GM18502 (cell line): ENCODE measurements at regions not wholly inside any gene's neighbourhood (a gene's known extent, or its start where the extent isn't known, plus 50 kb on each side); places are given as distances from the start of the nearest gene placed in this dataset.
"Not testable (repeated sequence)": the region's sequence is repeated elsewhere in the genome, so short reads cannot be mapped to it uniquely, and the experiment has no call there.

Experiments used
- ATAC-seq: cut with Tn5 transposase; IDR thresholded peaks from one replicate; pipeline ENCODE4 v1.9.1; 2021; ENCODE audit warnings: mild to moderate bottlenecking; ENCODE audit not compliant: unreplicated experiment, poor library complexity

- no peak for ATAC-seq
Measured at GRCh38 chr2:200099256-200099655, 143.9 kb downstream of the MAIP1 start.

GRCh38 chr2:200100027-200100426 is 144.6 kb downstream of the MAIP1 start:
- no peak for ATAC-seq

- ATAC-seq = no peak
Measured at GRCh38 chr2:200101922-200102321, 146.5 kb downstream of the MAIP1 start.

- ATAC-seq = no peak
Measured at GRCh38 chr2:200102971-200103370, 147.6 kb downstream of the MAIP1 start.

- ATAC-seq = no peak
Measured at GRCh38 chr2:200104015-200104414, 148.6 kb downstream of the MAIP1 start.

GRCh38 chr2:200107514-200108217 is 152.3 kb downstream of the MAIP1 start:
- no peak for ATAC-seq

- ATAC-seq = no peak
Measured at GRCh38 chr2:200109421-200109820, 154.0 kb downstream of the MAIP1 start.

- no peak for ATAC-seq
Measured at GRCh38 chr2:200110381-200110780, 155.0 kb downstream of the MAIP1 start.

GRCh38 chr2:200113016-200113799 is 157.8 kb downstream of the MAIP1 start:
- ATAC-seq = not testable (repeated sequence)

GRCh38 chr2:200119236-200119635 is 163.9 kb downstream of the MAIP1 start:
- no peak for ATAC-seq

GRCh38 chr2:200121931-200122330 is 166.5 kb downstream of the MAIP1 start:
- ATAC-seq = no peak

- ATAC-seq = no peak
Measured at GRCh38 chr2:200122683-200123082, 167.3 kb downstream of the MAIP1 start.

- ATAC-seq = not testable (repeated sequence)
Measured at GRCh38 chr2:200124665-200125368, 169.4 kb downstream of the MAIP1 start.

- no peak for ATAC-seq
Measured at GRCh38 chr2:200125444-200126284, 170.3 kb downstream of the MAIP1 start.

GRCh38 chr2:200126285-200126670 is 170.9 kb downstream of the MAIP1 start:
- not testable (repeated sequence) for ATAC-seq

- not testable (repeated sequence) for ATAC-seq
Measured at GRCh38 chr2:200126680-200127079, 171.3 kb downstream of the MAIP1 start.

GRCh38 chr2:200127848-200128247 is 172.5 kb downstream of the MAIP1 start:
- no peak for ATAC-seq

- no peak for ATAC-seq
Measured at GRCh38 chr2:200128296-200128695, 172.9 kb downstream of the MAIP1 start.

GRCh38 chr2:200129721-200130462 is 174.5 kb downstream of the MAIP1 start:
- ATAC-seq = no peak

- no peak for ATAC-seq
Measured at GRCh38 chr2:200130762-200131166, 175.4 kb downstream of the MAIP1 start.
